A549 (cell line): ENCODE measurements at regions not wholly inside any gene's neighbourhood (a gene's known extent, or its start where the extent isn't known, plus 50 kb on each side); places are given as distances from the start of the nearest gene placed in this dataset.

Experiments
- ATAC-seq, 2 experiments: fragments of 200-7000 bp in 1 of 2; fragments of >200 bp in 1 of 2; cut with Nextera tagmentation in 1 of 2; cut with Tn5 transposase in 1 of 2; 3 replicates each; pipeline versions ENCODE4 v1.8.0 to v1.9.1; 2018 to 2020; ENCODE audit warnings: mild to moderate bottlenecking in 1 of 2, moderate library complexity in 1 of 2
- CTCF ChIA-PET: fragments of 300-600 bp; sonication (Branson Sonifier 250); formaldehyde crosslinking; extraction: SDS; loops from one replicate; lab custom pipeline; 2021; ENCODE audit warnings: antibody characterized with exemption, inconsistent platforms; lab: Yijun Ruan, JAX
- POLR2A ChIA-PET: fragments of 350-600 bp; formaldehyde crosslinking; extraction: SDS; loops from one replicate; lab custom pipeline; 2021; ENCODE audit warnings: antibody characterized with exemption, inconsistent platforms; lab: Yijun Ruan, JAX
- DNase-seq, 2 experiments: peaks; one replicate each; pipeline versions ENCODE4 v3.0.0 to v3.0.0-alpha.2; 2011 to 2016; ENCODE audit warnings: low read depth in 1 of 2, low spot score in 1 of 2
- FAIRE-seq: peaks from 2 replicates; lab custom pipeline; 2011; peaks lifted over from hg19 to GRCh38; lab: Jason Lieb, UNC
- H3K27ac ChIP-seq, 2 experiments: fragments of >200 bp; sonication (Bioruptor Twin); formaldehyde crosslinking; 3 replicates each; pipeline ENCODE4 v1.5.1; 2016 to 2017
- H3K4me1 ChIP-seq: fragments of >200 bp; sonication (Bioruptor Twin); formaldehyde crosslinking; 3 replicates; pipeline ENCODE4 v1.6.1; 2016
- H3K4me2 ChIP-seq: fragments of >200 bp; sonication (Bioruptor Twin); formaldehyde crosslinking; 3 replicates; pipeline ENCODE4 v1.6.1; 2016
- H3K4me3 ChIP-seq: fragments of >200 bp; sonication (Bioruptor Twin); formaldehyde crosslinking; 3 replicates; pipeline ENCODE4 v1.5.1; 2016
- H3K9me3 ChIP-seq: fragments of >200 bp; sonication (Bioruptor Twin); formaldehyde crosslinking; 3 replicates; pipeline ENCODE4 v1.6.1; 2016
- CHD2 ChIP-seq: fragments of 150-350 bp; IDR thresholded peaks from 2 replicates; pipeline ENCODE4 v1.6.1; 2014; ENCODE audit warnings: low read length; ENCODE audit not compliant: partially characterized antibody
- EHMT2 ChIP-seq: fragments of 200-600 bp; sonication (generic); IDR thresholded peaks from 2 replicates; pipeline ENCODE4 v1.6.1; 2016; ENCODE audit warnings: antibody characterized with exemption, low read depth, mild to moderate bottlenecking, moderate library complexity
- EP300 ChIP-seq, 2 experiments: fragments of >200 bp; sonication (Bioruptor Twin); formaldehyde crosslinking; IDR thresholded peaks; 2 replicates in 1 of 2; 3 replicates in 1 of 2; pipeline ENCODE4 v1.6.1; 2016 to 2017
- ESRRA ChIP-seq: fragments of 150-350 bp; IDR thresholded peaks from 2 replicates; pipeline ENCODE4 v1.6.1; 2014; ENCODE audit warnings: mild to moderate bottlenecking, low read length, borderline replicate concordance
- FOSL2 ChIP-seq, 2 experiments: fragments of 450-650 bp in 1 of 2; fragments of >200 bp in 1 of 2; sonication (Bioruptor Twin) in 1 of 2; formaldehyde crosslinking; IDR thresholded peaks; 2 replicates each; pipeline versions ENCODE4 v1.5.0 to v1.6.1; 2016 to 2020; ENCODE audit warnings: mild to moderate bottlenecking in 1 of 2, moderate library complexity in 1 of 2
- FOXS1 ChIP-seq: fragments of 250-450 bp; sonication (Bioruptor Pico); IDR thresholded peaks from 2 replicates; pipeline ENCODE4 v1.5.0; 2020; ENCODE audit warnings: mild to moderate bottlenecking, moderate library complexity
- HDAC2 ChIP-seq: fragments of 200-600 bp; sonication (generic); IDR thresholded peaks from 2 replicates; pipeline ENCODE4 v1.6.1; 2016
- HEYL ChIP-seq: fragments of 250-450 bp; sonication (Bioruptor Pico); IDR thresholded peaks from 2 replicates; pipeline ENCODE4 v1.8.0; 2021; ENCODE audit warnings: mild to moderate bottlenecking, moderate library complexity
- HOXB13 ChIP-seq: fragments of 250-450 bp; sonication (Bioruptor Pico); IDR thresholded peaks from 2 replicates; pipeline ENCODE4 v1.5.0; 2020; ENCODE audit warnings: low read depth, mild to moderate bottlenecking, moderate library complexity
- JUN ChIP-seq, 2 experiments: fragments of >200 bp; sonication (Bioruptor Twin); formaldehyde crosslinking; IDR thresholded peaks; 2 replicates in 1 of 2; 3 replicates in 1 of 2; pipeline ENCODE4 v1.6.1; 2016 to 2017
- MAFK ChIP-seq: fragments of 450-650 bp; IDR thresholded peaks from 2 replicates; pipeline ENCODE4 v1.6.1; 2014; ENCODE audit not compliant: partially characterized antibody
- MAZ ChIP-seq: fragments of 150-350 bp; IDR thresholded peaks from 2 replicates; pipeline ENCODE4 v1.6.1; 2014; ENCODE audit warnings: antibody characterized with exemption, low read depth, low read length, borderline replicate concordance
- RARB ChIP-seq: fragments of 250-450 bp; sonication (Bioruptor Pico); IDR thresholded peaks from 2 replicates; pipeline ENCODE4 v1.8.0; 2021; ENCODE audit warnings: mild to moderate bottlenecking, moderate library complexity
- SREBF2 ChIP-seq: fragments of 450-650 bp; IDR thresholded peaks from 2 replicates; pipeline ENCODE4 v1.6.1; 2014; ENCODE audit warnings: mild to moderate bottlenecking, moderate library complexity
- TFCP2L1 ChIP-seq: fragments of 250-450 bp; sonication (Bioruptor Pico); IDR thresholded peaks from 2 replicates; pipeline ENCODE4 v1.5.0; 2021; ENCODE audit warnings: mild to moderate bottlenecking
- TP53 ChIP-seq: fragments of 250-450 bp; sonication (Bioruptor Pico); IDR thresholded peaks from 2 replicates; pipeline ENCODE4 v1.5.0; 2021; ENCODE audit warnings: mild to moderate bottlenecking, moderate library complexity
- ZC3H11A ChIP-seq: fragments of 450-650 bp; IDR thresholded peaks from 2 replicates; pipeline ENCODE4 v1.6.1; 2014; ENCODE audit warnings: antibody characterized with exemption, mild to moderate bottlenecking
- WGBS: methylation state at CpG from one replicate; pipeline ENCODE4 v1.1.6; 2017; ENCODE audit errors: missing lambda C conversion rate; 5-methylcytosine and 5-hydroxymethylcytosine counted together
- TF ChIP-seq, protein P1 (sequence below): fragments of 250-450 bp; sonication (Bioruptor Pico); IDR thresholded peaks from 2 replicates; pipeline ENCODE4 v1.5.0; 2020; ENCODE audit warnings: low read depth, mild to moderate bottlenecking, moderate library complexity
- TF ChIP-seq, protein P2 (sequence below): fragments of >200 bp; sonication (Bioruptor Twin); formaldehyde crosslinking; IDR thresholded peaks from 2 replicates; pipeline ENCODE4 v1.6.1; 2016
- TF ChIP-seq, protein P3 (sequence below): fragments of 450-650 bp; IDR thresholded peaks from 2 replicates; pipeline ENCODE4 v1.6.1; 2014; ENCODE audit warnings: antibody characterized with exemption
- TF ChIP-seq, protein P4 (sequence below): fragments of 150-350 bp; IDR thresholded peaks from 2 replicates; pipeline ENCODE4 v1.6.1; 2014; ENCODE audit warnings: low read depth, mild to moderate bottlenecking, low read length
- TF ChIP-seq, protein P5 (sequence below): fragments of 200-600 bp; sonication (generic); IDR thresholded peaks from 2 replicates; pipeline ENCODE4 v1.6.1; 2016; ENCODE audit warnings: antibody characterized with exemption, mild to moderate bottlenecking, moderate library complexity
- TF ChIP-seq, protein P6 (sequence below): IDR thresholded peaks from 2 replicates; pipeline ENCODE4 v1.6.1; 2012; ENCODE audit warnings: low read depth, borderline replicate concordance
- TF ChIP-seq, protein P7 (sequence below): fragments of 250-450 bp; sonication (Bioruptor Pico); IDR thresholded peaks from 2 replicates; pipeline ENCODE4 v1.5.0; 2021; ENCODE audit warnings: mild to moderate bottlenecking, moderate library complexity, borderline replicate concordance

DNA sequence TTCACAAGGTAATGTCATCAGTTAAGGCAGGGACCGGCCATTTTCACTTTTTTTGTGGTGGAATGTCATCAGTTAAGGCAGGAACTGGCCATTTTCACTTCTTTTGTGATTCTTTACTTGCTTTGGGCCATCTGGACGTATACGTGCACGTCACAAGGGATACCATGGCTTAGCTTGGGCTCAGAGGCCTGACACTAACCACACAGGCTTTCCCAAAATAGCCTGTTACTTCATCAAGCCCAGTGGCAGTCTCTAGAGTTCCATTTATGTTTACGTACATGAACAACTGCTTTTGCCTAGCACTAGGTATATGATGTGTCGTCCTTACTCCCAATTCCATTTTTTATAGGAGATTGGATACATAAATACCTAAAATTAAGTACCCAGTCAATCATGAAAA, 237.9 kb downstream of the C7orf25 start:
- Histone ChIP-seq H3K9me3 (no peaks in the 10 kb centered on the region), H3K4me1 (no peaks in the 10 kb centered on the region), H3K4me2 (no peak overlapping the region), H3K4me3 (no peak overlapping the region), H3K27ac (no peak overlapping the region)
- no peak for ATAC-seq
- WGBS: 8% methylated on average over 6 of the region's 6 CpGs
- ChIA-PET CTCF (interaction anchor here (1.3 kb wide), 1 partner anchor 697 kb away, joined by 4 read pairs; no protein-coding TSS in a partner anchor), POLR2A (no interaction called here)
- DNase-seq: no peak
- TF ChIP-seq FOXS1 (CRISPR knock-in tag) (no peak), ZC3H11A (no peak), CHD2 (no peak), TFCP2L1 (CRISPR knock-in tag) (no peak), SREBF2 (no peak), FOSL2 (IDR thresholded peaks at IDR 0.05) (no peak), FOSL2 (CRISPR knock-in tag; IDR thresholded peaks at IDR 0.05) (no peak), MAZ (no peak), TP53 (CRISPR knock-in tag) (no peak), HEYL (CRISPR knock-in tag) (no peak), JUN (IDR thresholded peaks at IDR 0.05) (no peak)
- TF ChIP-seq, protein P1, sequence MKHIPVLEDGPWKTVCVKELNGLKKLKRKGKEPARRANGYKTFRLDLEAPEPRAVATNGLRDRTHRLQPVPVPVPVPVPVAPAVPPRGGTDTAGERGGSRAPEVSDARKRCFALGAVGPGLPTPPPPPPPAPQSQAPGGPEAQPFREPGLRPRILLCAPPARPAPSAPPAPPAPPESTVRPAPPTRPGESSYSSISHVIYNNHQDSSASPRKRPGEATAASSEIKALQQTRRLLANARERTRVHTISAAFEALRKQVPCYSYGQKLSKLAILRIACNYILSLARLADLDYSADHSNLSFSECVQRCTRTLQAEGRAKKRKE (CRISPR knock-in tag): no peak
- TF ChIP-seq, protein P2, sequence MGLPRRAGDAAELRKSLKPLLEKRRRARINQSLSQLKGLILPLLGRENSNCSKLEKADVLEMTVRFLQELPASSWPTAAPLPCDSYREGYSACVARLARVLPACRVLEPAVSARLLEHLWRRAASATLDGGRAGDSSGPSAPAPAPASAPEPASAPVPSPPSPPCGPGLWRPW: no peak
- TF ChIP-seq, protein P3, sequence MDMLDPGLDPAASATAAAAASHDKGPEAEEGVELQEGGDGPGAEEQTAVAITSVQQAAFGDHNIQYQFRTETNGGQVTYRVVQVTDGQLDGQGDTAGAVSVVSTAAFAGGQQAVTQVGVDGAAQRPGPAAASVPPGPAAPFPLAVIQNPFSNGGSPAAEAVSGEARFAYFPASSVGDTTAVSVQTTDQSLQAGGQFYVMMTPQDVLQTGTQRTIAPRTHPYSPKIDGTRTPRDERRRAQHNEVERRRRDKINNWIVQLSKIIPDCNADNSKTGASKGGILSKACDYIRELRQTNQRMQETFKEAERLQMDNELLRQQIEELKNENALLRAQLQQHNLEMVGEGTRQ: no peak
- FAIRE-seq: no peak

DNA sequence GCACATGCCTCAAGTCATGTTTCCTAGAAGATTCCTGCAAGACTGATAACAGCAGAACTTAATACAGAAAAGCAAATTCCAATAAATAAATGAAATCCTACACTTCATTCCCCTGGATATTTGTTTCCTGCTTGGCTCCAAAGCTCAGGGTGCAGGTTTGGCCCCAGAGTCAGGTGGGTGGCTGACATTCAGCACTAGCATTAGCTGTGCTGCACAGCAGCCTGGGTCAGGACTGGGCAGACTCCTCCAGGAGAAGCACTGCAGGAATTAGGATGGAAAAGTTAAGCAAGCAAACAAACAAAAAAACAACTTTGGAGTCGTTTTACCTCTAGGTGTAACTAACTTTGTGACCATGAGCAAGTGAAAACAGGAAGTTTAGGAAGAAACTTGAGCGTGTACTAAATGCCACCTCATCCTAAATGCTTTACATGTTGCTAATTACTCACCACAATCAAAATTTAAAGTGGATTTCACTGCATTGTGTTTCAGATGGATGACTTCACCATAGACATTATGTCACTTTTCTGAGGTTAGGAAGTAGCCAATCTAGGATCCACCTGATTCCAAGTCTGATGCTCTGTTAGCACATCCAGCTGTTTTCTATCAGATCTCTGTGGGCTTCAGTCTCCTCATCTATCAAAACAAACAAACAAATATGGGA, 239.4 kb downstream of the C7orf25 start:
- Histone ChIP-seq H3K27ac (no peak overlapping the region), H3K4me2 (no peak overlapping the region), H3K9me3 (no peaks in the 10 kb centered on the region; the same call in 2 of the 3 replicates), H3K4me3 (no peak overlapping the region), H3K4me1 (no peaks in the 10 kb centered on the region)
- ATAC-seq (no peak), DNase-seq (no peak), FAIRE-seq (no peak)
- TF ChIP-seq RARB (no peak), ESRRA (no peak), EP300 (IDR thresholded peaks at IDR 0.05) (no peak), CHD2 (no peak), MAZ (no peak), HOXB13 (CRISPR knock-in tag) (no peak), TP53 (CRISPR knock-in tag) (no peak), HDAC2 (no peak), FOSL2 (IDR thresholded peaks at IDR 0.05) (no peak), FOSL2 (CRISPR knock-in tag; IDR thresholded peaks at IDR 0.05) (no peak), TFCP2L1 (CRISPR knock-in tag) (no peak), MAFK (no peak), EHMT2 (no peak)
- TF ChIP-seq, protein P2: no peak
- TF ChIP-seq, protein P4, sequence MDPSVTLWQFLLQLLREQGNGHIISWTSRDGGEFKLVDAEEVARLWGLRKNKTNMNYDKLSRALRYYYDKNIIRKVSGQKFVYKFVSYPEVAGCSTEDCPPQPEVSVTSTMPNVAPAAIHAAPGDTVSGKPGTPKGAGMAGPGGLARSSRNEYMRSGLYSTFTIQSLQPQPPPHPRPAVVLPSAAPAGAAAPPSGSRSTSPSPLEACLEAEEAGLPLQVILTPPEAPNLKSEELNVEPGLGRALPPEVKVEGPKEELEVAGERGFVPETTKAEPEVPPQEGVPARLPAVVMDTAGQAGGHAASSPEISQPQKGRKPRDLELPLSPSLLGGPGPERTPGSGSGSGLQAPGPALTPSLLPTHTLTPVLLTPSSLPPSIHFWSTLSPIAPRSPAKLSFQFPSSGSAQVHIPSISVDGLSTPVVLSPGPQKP: no peak
- TF ChIP-seq, protein P5, sequence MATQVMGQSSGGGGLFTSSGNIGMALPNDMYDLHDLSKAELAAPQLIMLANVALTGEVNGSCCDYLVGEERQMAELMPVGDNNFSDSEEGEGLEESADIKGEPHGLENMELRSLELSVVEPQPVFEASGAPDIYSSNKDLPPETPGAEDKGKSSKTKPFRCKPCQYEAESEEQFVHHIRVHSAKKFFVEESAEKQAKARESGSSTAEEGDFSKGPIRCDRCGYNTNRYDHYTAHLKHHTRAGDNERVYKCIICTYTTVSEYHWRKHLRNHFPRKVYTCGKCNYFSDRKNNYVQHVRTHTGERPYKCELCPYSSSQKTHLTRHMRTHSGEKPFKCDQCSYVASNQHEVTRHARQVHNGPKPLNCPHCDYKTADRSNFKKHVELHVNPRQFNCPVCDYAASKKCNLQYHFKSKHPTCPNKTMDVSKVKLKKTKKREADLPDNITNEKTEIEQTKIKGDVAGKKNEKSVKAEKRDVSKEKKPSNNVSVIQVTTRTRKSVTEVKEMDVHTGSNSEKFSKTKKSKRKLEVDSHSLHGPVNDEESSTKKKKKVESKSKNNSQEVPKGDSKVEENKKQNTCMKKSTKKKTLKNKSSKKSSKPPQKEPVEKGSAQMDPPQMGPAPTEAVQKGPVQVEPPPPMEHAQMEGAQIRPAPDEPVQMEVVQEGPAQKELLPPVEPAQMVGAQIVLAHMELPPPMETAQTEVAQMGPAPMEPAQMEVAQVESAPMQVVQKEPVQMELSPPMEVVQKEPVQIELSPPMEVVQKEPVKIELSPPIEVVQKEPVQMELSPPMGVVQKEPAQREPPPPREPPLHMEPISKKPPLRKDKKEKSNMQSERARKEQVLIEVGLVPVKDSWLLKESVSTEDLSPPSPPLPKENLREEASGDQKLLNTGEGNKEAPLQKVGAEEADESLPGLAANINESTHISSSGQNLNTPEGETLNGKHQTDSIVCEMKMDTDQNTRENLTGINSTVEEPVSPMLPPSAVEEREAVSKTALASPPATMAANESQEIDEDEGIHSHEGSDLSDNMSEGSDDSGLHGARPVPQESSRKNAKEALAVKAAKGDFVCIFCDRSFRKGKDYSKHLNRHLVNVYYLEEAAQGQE: no peak
- TF ChIP-seq, protein P6, sequence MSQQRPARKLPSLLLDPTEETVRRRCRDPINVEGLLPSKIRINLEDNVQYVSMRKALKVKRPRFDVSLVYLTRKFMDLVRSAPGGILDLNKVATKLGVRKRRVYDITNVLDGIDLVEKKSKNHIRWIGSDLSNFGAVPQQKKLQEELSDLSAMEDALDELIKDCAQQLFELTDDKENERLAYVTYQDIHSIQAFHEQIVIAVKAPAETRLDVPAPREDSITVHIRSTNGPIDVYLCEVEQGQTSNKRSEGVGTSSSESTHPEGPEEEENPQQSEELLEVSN: no peak
- TF ChIP-seq, protein P7, sequence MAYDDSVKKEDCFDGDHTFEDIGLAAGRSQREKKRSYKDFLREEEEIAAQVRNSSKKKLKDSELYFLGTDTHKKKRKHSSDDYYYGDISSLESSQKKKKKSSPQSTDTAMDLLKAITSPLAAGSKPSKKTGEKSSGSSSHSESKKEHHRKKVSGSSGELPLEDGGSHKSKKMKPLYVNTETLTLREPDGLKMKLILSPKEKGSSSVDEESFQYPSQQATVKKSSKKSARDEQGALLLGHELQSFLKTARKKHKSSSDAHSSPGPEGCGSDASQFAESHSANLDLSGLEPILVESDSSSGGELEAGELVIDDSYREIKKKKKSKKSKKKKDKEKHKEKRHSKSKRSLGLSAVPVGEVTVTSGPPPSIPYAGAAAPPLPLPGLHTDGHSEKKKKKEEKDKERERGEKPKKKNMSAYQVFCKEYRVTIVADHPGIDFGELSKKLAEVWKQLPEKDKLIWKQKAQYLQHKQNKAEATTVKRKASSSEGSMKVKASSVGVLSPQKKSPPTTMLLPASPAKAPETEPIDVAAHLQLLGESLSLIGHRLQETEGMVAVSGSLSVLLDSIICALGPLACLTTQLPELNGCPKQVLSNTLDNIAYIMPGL: no peak
- WGBS: 4% methylated on average over 2 of the region's 2 CpGs
- ChIA-PET POLR2A (no interaction called here), CTCF (interaction anchor here (1.3 kb wide), 1 partner anchor 695 kb away, joined by 4 read pairs; no protein-coding TSS in a partner anchor)
